Stimulated activated CD4-positive, alpha-beta T cell treated with anti-CD3 and anti-CD28 coated beads, Interleukin-1b, Interleukin-23, amount 100 ng/mL, for 48 hours (primary cell): ENCODE measurements at regions not wholly inside any gene's neighbourhood (a gene's known extent, or its start where the extent isn't known, plus 50 kb on each side); places are given as distances from the start of the nearest gene placed in this dataset.

ENCODE experiments used
- DNase-seq: peaks from one replicate; pipeline ENCODE4 v3.0.0-alpha.2; 2020

- no peak for DNase-seq
These were observed 413.2 kb downstream of the PLA2G4A start for GRCh38 chr1:187241971-187242370.

GRCh38 chr1:187244623-187245022 is 415.9 kb downstream of the PLA2G4A start:
- no peak for DNase-seq

GRCh38 chr1:187245201-187245600 is 416.5 kb downstream of the PLA2G4A start:
- no peak for DNase-seq

- DNase-seq, result no peak
These were observed 420.4 kb downstream of the PLA2G4A start for GRCh38 chr1:187249196-187249595.

GRCh38 chr1:187252923-187253322 is 424.2 kb downstream of the PLA2G4A start:
- DNase-seq, result no peak

GRCh38 chr1:187257476-187257875 is 428.7 kb downstream of the PLA2G4A start:
- DNase-seq, result no peak

GRCh38 chr1:187261637-187262036 is 432.9 kb downstream of the PLA2G4A start:
- DNase-seq, result no peak

GRCh38 chr1:187262731-187263130 is 434.0 kb downstream of the PLA2G4A start:
- no peak for DNase-seq

- no peak for DNase-seq
These were observed 436.4 kb downstream of the PLA2G4A start for GRCh38 chr1:187264995-187265602.

- DNase-seq, result no peak
These were observed 437.3 kb downstream of the PLA2G4A start for GRCh38 chr1:187266051-187266450.

- no peak for DNase-seq
These were observed 439.1 kb downstream of the PLA2G4A start for GRCh38 chr1:187267827-187268226.

- DNase-seq, result no peak
These were observed 441.5 kb downstream of the PLA2G4A start for GRCh38 chr1:187270256-187270655.

GRCh38 chr1:187275346-187275745 is 446.6 kb downstream of the PLA2G4A start:
- DNase-seq, result no peak

- no peak for DNase-seq
These were observed 447.3 kb downstream of the PLA2G4A start for GRCh38 chr1:187275985-187276575.

- DNase-seq, result no peak
These were observed 447.9 kb downstream of the PLA2G4A start for GRCh38 chr1:187276677-187277076.

- no peak for DNase-seq
These were observed 451.3 kb downstream of the PLA2G4A start for GRCh38 chr1:187280031-187280430.

- no peak for DNase-seq
These were observed 452.3 kb downstream of the PLA2G4A start for GRCh38 chr1:187281085-187281484.

- DNase-seq, result no peak
These were observed 455.2 kb downstream of the PLA2G4A start for GRCh38 chr1:187283984-187284383.

GRCh38 chr1:187294421-187295201 is 465.9 kb downstream of the PLA2G4A start:
- no peak for DNase-seq

- DNase-seq, result no peak
These were observed 471.3 kb downstream of the PLA2G4A start for GRCh38 chr1:187300081-187300480.

GRCh38 chr1:187306710-187307415 is 478.1 kb downstream of the PLA2G4A start:
- DNase-seq, result no peak

- no peak for DNase-seq
These were observed 481.4 kb downstream of the PLA2G4A start for GRCh38 chr1:187310038-187310631.

GRCh38 chr1:187313115-187313514 is 484.4 kb downstream of the PLA2G4A start:
- DNase-seq, result no peak
